ENCODE measurements at regions not wholly inside any gene's neighbourhood (a gene's known extent, or its start where the extent isn't known, plus 50 kb on each side); places are given as distances from the start of the nearest gene placed in this dataset.

DNA sequence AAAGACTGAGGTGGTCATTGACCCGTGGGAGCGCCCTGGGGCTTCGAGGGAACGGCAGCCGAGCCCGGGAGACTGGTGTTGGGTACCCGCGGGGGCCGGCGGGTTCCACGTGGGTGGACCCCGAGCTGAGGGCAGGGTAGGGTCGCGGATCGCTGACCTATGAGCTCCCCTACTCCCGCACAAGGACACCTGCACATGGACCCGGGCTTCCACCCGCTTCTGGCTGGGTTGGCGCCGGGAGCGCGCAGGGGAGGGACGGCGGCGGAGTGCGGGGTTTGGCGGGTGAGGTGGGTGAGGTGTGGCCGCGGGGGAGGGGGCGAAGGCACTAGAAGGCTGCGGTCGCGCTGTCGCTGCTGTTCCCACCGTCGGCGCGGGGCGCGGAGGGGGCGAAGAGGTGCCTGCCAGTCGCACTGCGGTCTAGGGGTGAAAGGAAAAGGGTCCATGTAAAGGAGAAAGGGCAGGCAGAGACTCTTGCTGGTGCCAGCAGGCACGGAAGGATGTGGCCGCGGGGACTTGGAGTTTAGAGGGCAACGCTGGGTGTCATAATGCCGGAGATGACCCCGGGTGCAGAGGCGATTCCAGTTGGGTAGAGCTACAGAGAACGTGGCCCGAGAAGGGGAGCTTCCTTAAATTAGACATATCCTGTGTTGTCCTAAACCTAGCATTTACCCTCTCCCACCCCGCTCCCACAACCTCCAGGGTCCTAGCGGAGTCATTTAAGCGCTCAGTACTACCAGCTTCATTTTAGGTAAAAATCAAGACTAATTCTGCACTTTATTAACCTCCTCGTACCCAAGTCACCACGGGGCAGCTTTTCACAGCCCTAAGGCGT, 245.9 kb upstream of the TOPAZ1 start:
- 40% methylated on average over 43 of the region's 58 CpGs for WGBS (ENCODE audit: low lambda C conversion rate)
- no peak overlapping the region for H3K9ac ChIP-seq
- H3K27me3 ChIP-seq (ENCODE audit: insufficient read depth) = no peaks in the 10 kb centered on the region
- H3K9me3 ChIP-seq = 0 out of 2 replicates have a peak, but pooled peaks cover 4% of the 10 kb centered on the region
- peaks cover 0 to 17% of the 10 kb centered on the region in 2 experiments; a peak in 2 of 4 replicates for H3K4me1 ChIP-seq (ENCODE audit: control insufficient read depth in 1 of 2, insufficient read depth in 2 of 2, low read depth in 1 of 2, low read length in 1 of 2)
- peaks cover 0 to 4% of the 10 kb centered on the region in 2 experiments for H3K36me3 ChIP-seq (replicated peaks in 1 of 2; ENCODE audit: control insufficient read depth in 1 of 2, insufficient read depth in 2 of 2, low read length in 1 of 2)
- peak overlapping the region; percentile 68; the same call in 1 of the 2 replicates for H2AFZ ChIP-seq (ENCODE audit: low read depth)
- DNase-seq = peak; percentile 63
- H3K4me3 ChIP-seq (ENCODE audit: low read depth in 2 of 2, low read length in 1 of 2) = peak overlapping the region; percentile 37 to 43
- ChIA-PET POLR2A (interaction anchor here (1.3 kb wide), 1 partner anchor 24 kb away, joined by 3 read pairs; no protein-coding TSS in a partner anchor), CTCF (interaction anchor here (1.0 kb wide), 1 partner anchor 9 kb away, joined by 3 read pairs; no protein-coding TSS in a partner anchor)
- no peaks in the 10 kb centered on the region for H4K20me1 ChIP-seq (ENCODE audit: insufficient read depth)
- H3F3A ChIP-seq (replicated peaks; ENCODE audit: insufficient read depth) = no peaks in the 10 kb centered on the region
- no peaks in the 10 kb centered on the region for H3K9me2 ChIP-seq
- H3K27ac ChIP-seq (ENCODE audit: low read depth in 2 of 2, low read length in 1 of 2) = no peak overlapping the region
- peak overlapping the region; percentile 72 for H3K4me2 ChIP-seq
- H3K79me2 ChIP-seq (ENCODE audit: insufficient read depth) = peaks cover 14% of the 10 kb centered on the region
- TF ChIP-seq JUND (IDR thresholded peaks at IDR 0.05) = no peak
- TF ChIP-seq, protein P1, sequence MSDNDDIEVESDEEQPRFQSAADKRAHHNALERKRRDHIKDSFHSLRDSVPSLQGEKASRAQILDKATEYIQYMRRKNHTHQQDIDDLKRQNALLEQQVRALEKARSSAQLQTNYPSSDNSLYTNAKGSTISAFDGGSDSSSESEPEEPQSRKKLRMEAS (IDR thresholded peaks at IDR 0.05; ENCODE audit: low read depth) = no peak
- TF ChIP-seq MXI1 (IDR thresholded peaks at IDR 0.05; ENCODE audit: low read depth, low read length) = no peak
- TF ChIP-seq IRF3 (IDR thresholded peaks at IDR 0.05; ENCODE audit: low read depth, low read length) = no peak
- no peak for TF ChIP-seq MEF2A (IDR thresholded peaks at IDR 0.05; ENCODE audit: borderline replicate concordance, low read depth)
- no peak for TF ChIP-seq CTCF (IDR thresholded peaks at IDR 0.05)
- no peak for TF ChIP-seq GATA2 (CRISPR knock-in tag; IDR thresholded peaks at IDR 0.05)

- no peak overlapping the region for H3K27ac ChIP-seq (ENCODE audit: low read depth in 2 of 2, low read length in 1 of 2)
- peaks cover 0 to 21% of the 10 kb centered on the region in 2 experiments; a peak in 2 of 4 replicates for H3K4me1 ChIP-seq (ENCODE audit: control insufficient read depth in 1 of 2, insufficient read depth in 2 of 2, low read depth in 1 of 2, low read length in 1 of 2)
- H3K36me3 ChIP-seq (replicated peaks in 1 of 2; ENCODE audit: control insufficient read depth in 1 of 2, insufficient read depth in 2 of 2, low read length in 1 of 2) = no peaks in the 10 kb centered on the region
- no peaks in the 10 kb centered on the region for H3K9me3 ChIP-seq
- H2AFZ ChIP-seq (ENCODE audit: low read depth) = no peak overlapping the region
- no peak overlapping the region for H3K9ac ChIP-seq
- no peaks in the 10 kb centered on the region for H3F3A ChIP-seq (replicated peaks; ENCODE audit: insufficient read depth)
- ChIA-PET POLR2A (no interaction called here), CTCF (interaction anchor here (1.0 kb wide), 1 partner anchor 8 kb away, joined by 3 read pairs; no protein-coding TSS in a partner anchor)
- no peaks in the 10 kb centered on the region for H4K20me1 ChIP-seq (ENCODE audit: insufficient read depth)
- H3K27me3 ChIP-seq (ENCODE audit: insufficient read depth) = no peaks in the 10 kb centered on the region
- H3K4me3 ChIP-seq (ENCODE audit: low read depth in 2 of 2, low read length in 1 of 2) = peak overlapping the region; percentile 37 to 43; a peak in 3 of 4 replicates
- H3K4me2 ChIP-seq = peak overlapping the region; percentile 72; the same call in 1 of the 2 replicates
- WGBS (ENCODE audit: low lambda C conversion rate) = 71% methylated on average over 59 of the region's 71 CpGs
- no peaks in the 10 kb centered on the region for H3K9me2 ChIP-seq
- DNase-seq = no peak
- peaks cover 23% of the 10 kb centered on the region for H3K79me2 ChIP-seq (ENCODE audit: insufficient read depth)
- no peak for TF ChIP-seq USF2 (IDR thresholded peaks at IDR 0.05; ENCODE audit: borderline replicate concordance, low read depth, low read length)
- TF ChIP-seq, protein P2, sequence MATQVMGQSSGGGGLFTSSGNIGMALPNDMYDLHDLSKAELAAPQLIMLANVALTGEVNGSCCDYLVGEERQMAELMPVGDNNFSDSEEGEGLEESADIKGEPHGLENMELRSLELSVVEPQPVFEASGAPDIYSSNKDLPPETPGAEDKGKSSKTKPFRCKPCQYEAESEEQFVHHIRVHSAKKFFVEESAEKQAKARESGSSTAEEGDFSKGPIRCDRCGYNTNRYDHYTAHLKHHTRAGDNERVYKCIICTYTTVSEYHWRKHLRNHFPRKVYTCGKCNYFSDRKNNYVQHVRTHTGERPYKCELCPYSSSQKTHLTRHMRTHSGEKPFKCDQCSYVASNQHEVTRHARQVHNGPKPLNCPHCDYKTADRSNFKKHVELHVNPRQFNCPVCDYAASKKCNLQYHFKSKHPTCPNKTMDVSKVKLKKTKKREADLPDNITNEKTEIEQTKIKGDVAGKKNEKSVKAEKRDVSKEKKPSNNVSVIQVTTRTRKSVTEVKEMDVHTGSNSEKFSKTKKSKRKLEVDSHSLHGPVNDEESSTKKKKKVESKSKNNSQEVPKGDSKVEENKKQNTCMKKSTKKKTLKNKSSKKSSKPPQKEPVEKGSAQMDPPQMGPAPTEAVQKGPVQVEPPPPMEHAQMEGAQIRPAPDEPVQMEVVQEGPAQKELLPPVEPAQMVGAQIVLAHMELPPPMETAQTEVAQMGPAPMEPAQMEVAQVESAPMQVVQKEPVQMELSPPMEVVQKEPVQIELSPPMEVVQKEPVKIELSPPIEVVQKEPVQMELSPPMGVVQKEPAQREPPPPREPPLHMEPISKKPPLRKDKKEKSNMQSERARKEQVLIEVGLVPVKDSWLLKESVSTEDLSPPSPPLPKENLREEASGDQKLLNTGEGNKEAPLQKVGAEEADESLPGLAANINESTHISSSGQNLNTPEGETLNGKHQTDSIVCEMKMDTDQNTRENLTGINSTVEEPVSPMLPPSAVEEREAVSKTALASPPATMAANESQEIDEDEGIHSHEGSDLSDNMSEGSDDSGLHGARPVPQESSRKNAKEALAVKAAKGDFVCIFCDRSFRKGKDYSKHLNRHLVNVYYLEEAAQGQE (IDR thresholded peaks at IDR 0.05; ENCODE audit: low read depth, low read length) = no peak
- TF ChIP-seq TAF1 (IDR thresholded peaks at IDR 0.05; ENCODE audit: borderline replicate concordance, low read depth, low read length) = no peak
- TF ChIP-seq RAD21 (IDR thresholded peaks at IDR 0.05; ENCODE audit: low read length) = peak; percentile 27; the same call in 1 of the 2 replicates
- TF ChIP-seq CTCF (IDR thresholded peaks at IDR 0.05) = peak; percentile 27
Observed at GRCh38 chr3:43996379-43997301, 245.0 kb upstream of the TOPAZ1 start.
